ENCODE measurements at regions not wholly inside any gene's neighbourhood (a gene's known extent, or its start where the extent isn't known, plus 50 kb on each side); places are given as distances from the start of the nearest gene placed in this dataset.

GRCh38 chr1:72620453-72620852 lies 338.1 kb upstream of the NEGR1 start:
- no peak overlapping the region for H3K4me3 ChIP-seq (ENCODE audit: low read length)
- no peak overlapping the region for H3K9ac ChIP-seq (ENCODE audit: low read length)
- H3K36me3 ChIP-seq (ENCODE audit: control insufficient read depth, insufficient read depth, low read length), result no peaks in the 10 kb centered on the region
- no peak overlapping the region for H3K27ac ChIP-seq (ENCODE audit: low read depth, low read length)
- H3K27me3 ChIP-seq (ENCODE audit: control insufficient read depth, insufficient read depth, low read length), result no peaks in the 10 kb centered on the region
- no peaks in the 10 kb centered on the region for H3K4me1 ChIP-seq (ENCODE audit: control insufficient read depth, insufficient read depth, low read length)

GRCh38 chr1:72606216-72606810 lies 324.0 kb upstream of the NEGR1 start:
- Histone ChIP-seq H3K9ac (ENCODE audit: low read length) (no peak overlapping the region), H3K36me3 (ENCODE audit: control insufficient read depth, insufficient read depth, low read length) (no peaks in the 10 kb centered on the region), H3K4me1 (ENCODE audit: control insufficient read depth, insufficient read depth, low read length) (no peaks in the 10 kb centered on the region), H3K27me3 (ENCODE audit: control insufficient read depth, insufficient read depth, low read length) (no peaks in the 10 kb centered on the region), H3K27ac (ENCODE audit: low read depth, low read length) (no peak overlapping the region), H3K4me3 (ENCODE audit: low read length) (no peak overlapping the region)

DNA sequence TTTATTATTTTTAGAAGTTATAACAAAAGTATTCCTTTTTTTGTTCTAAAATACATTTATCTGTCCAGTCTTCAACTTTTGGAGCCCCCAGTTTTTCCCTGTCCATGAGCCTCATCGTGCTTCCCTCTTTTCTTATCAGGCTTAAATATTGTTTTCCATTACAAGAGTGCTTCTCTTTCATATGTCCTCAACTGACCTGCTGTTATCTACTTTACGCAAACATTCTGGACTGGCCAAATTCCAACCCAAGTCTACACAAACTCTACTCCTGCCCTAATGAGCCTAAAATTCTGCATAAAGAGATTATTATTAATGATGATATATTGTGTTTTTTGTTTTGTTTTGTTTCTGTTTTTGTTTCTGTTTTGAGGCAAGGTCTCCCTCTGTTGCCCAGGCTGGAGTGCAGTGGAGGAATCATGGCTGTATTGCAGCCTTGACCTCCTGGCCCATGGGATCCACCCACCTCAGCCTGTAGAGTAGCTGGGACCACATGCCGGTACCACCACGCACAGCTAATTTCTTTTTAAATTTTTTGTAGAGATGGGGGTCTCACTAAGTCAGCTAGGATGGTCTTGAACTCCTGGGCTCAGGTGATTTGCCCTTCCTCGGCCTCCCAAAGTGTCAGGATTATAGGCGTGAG lies 318.8 kb upstream of the NEGR1 start:
- H3K27me3 ChIP-seq (ENCODE audit: control insufficient read depth, insufficient read depth, low read length), result no peaks in the 10 kb centered on the region
- no peaks in the 10 kb centered on the region for H3K36me3 ChIP-seq (ENCODE audit: control insufficient read depth, insufficient read depth, low read length)
- H3K4me3 ChIP-seq (ENCODE audit: low read length), result no peak overlapping the region
- H3K4me1 ChIP-seq (ENCODE audit: control insufficient read depth, insufficient read depth, low read length), result no peaks in the 10 kb centered on the region
- H3K9ac ChIP-seq (ENCODE audit: low read length), result no peak overlapping the region
- H3K27ac ChIP-seq (ENCODE audit: low read depth, low read length), result no peak overlapping the region

GRCh38 chr1:72586023-72586685 lies 303.8 kb upstream of the NEGR1 start:
- Histone ChIP-seq H3K4me3 (ENCODE audit: low read length) (no peak overlapping the region), H3K27ac (ENCODE audit: low read depth, low read length) (no peak overlapping the region), H3K27me3 (ENCODE audit: control insufficient read depth, insufficient read depth, low read length) (no peaks in the 10 kb centered on the region), H3K36me3 (ENCODE audit: control insufficient read depth, insufficient read depth, low read length) (no peaks in the 10 kb centered on the region), H3K9ac (ENCODE audit: low read length) (no peak overlapping the region), H3K4me1 (ENCODE audit: control insufficient read depth, insufficient read depth, low read length) (no peaks in the 10 kb centered on the region)

DNA sequence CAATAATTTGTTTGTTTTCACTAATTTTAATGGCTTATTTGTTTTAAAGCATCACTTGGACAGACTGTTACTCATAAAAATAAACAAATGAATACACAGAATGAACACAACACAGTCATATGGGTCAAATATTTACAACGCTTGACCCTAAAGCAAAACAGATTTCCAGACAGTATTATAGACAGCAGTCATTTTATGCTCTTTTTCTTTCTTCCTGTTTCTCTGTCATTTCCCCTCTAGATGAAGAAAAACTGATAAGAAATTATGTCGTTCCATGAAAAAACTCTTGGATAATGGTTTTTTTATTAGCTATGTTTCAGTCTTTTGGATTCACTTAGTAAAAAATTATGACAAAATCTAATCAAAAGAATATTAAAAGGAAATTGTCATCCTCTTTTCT lies 297.3 kb upstream of the NEGR1 start:
- Histone ChIP-seq H3K36me3 (ENCODE audit: control insufficient read depth, insufficient read depth, low read length) (no peaks in the 10 kb centered on the region), H3K27me3 (ENCODE audit: control insufficient read depth, insufficient read depth, low read length) (no peaks in the 10 kb centered on the region), H3K9ac (ENCODE audit: low read length) (no peak overlapping the region), H3K4me3 (ENCODE audit: low read length) (no peak overlapping the region), H3K4me1 (ENCODE audit: control insufficient read depth, insufficient read depth, low read length) (no peaks in the 10 kb centered on the region), H3K27ac (ENCODE audit: low read depth, low read length) (no peak overlapping the region)

DNA sequence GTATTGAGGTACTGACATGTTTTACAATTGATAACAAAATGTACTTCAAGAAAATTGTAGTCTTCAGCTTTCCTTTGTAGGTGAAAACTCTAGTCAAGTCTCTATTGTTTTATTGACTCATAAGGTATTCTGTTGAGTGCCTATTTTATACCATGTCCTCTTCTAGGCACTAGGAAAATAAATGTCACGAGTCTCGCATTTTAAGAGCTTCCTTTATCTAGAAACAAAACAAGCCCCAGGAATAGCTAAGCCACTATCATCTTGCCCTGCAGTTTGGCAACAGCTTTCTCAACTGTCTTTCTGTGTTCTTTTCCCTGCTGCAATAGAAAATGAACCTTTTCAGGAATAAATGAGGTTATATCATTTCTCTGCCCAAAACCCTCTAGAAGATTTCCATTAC lies 288.5 kb upstream of the NEGR1 start:
- H3K27ac ChIP-seq (ENCODE audit: low read depth, low read length), result no peak overlapping the region
- no peaks in the 10 kb centered on the region for H3K27me3 ChIP-seq (ENCODE audit: control insufficient read depth, insufficient read depth, low read length)
- no peak overlapping the region for H3K9ac ChIP-seq (ENCODE audit: low read length)
- no peaks in the 10 kb centered on the region for H3K36me3 ChIP-seq (ENCODE audit: control insufficient read depth, insufficient read depth, low read length)
- no peak overlapping the region for H3K4me3 ChIP-seq (ENCODE audit: low read length)
- H3K4me1 ChIP-seq (ENCODE audit: control insufficient read depth, insufficient read depth, low read length), result peaks cover 7% of the 10 kb centered on the region

- no peaks in the 10 kb centered on the region for H3K27me3 ChIP-seq (ENCODE audit: control insufficient read depth, insufficient read depth, low read length)
- H3K9ac ChIP-seq (ENCODE audit: low read length), result no peak overlapping the region
- no peaks in the 10 kb centered on the region for H3K36me3 ChIP-seq (ENCODE audit: control insufficient read depth, insufficient read depth, low read length)
- peaks cover 7% of the 10 kb centered on the region for H3K4me1 ChIP-seq (ENCODE audit: control insufficient read depth, insufficient read depth, low read length)
- no peak overlapping the region for H3K27ac ChIP-seq (ENCODE audit: low read depth, low read length)
- no peak overlapping the region for H3K4me3 ChIP-seq (ENCODE audit: low read length)
These were observed 285.8 kb upstream of the NEGR1 start for GRCh38 chr1:72568113-72568512.

- Histone ChIP-seq H3K27me3 (ENCODE audit: control insufficient read depth, insufficient read depth, low read length) (no peaks in the 10 kb centered on the region), H3K9ac (ENCODE audit: low read length) (no peak overlapping the region), H3K4me3 (ENCODE audit: low read length) (no peak overlapping the region), H3K36me3 (ENCODE audit: control insufficient read depth, insufficient read depth, low read length) (no peaks in the 10 kb centered on the region), H3K4me1 (ENCODE audit: control insufficient read depth, insufficient read depth, low read length) (peaks cover 7% of the 10 kb centered on the region), H3K27ac (ENCODE audit: low read depth, low read length) (no peak overlapping the region)
These were observed 285.2 kb upstream of the NEGR1 start for GRCh38 chr1:72567521-72567920.

- no peak overlapping the region for H3K27ac ChIP-seq (ENCODE audit: low read depth, low read length)
- H3K36me3 ChIP-seq (ENCODE audit: control insufficient read depth, insufficient read depth, low read length), result no peaks in the 10 kb centered on the region
- no peaks in the 10 kb centered on the region for H3K27me3 ChIP-seq (ENCODE audit: control insufficient read depth, insufficient read depth, low read length)
- no peak overlapping the region for H3K9ac ChIP-seq (ENCODE audit: low read length)
- H3K4me1 ChIP-seq (ENCODE audit: control insufficient read depth, insufficient read depth, low read length), result peaks cover 7% of the 10 kb centered on the region
- H3K4me3 ChIP-seq (ENCODE audit: low read length), result no peak overlapping the region
These were observed 282.4 kb upstream of the NEGR1 start for GRCh38 chr1:72564749-72565148.

DNA sequence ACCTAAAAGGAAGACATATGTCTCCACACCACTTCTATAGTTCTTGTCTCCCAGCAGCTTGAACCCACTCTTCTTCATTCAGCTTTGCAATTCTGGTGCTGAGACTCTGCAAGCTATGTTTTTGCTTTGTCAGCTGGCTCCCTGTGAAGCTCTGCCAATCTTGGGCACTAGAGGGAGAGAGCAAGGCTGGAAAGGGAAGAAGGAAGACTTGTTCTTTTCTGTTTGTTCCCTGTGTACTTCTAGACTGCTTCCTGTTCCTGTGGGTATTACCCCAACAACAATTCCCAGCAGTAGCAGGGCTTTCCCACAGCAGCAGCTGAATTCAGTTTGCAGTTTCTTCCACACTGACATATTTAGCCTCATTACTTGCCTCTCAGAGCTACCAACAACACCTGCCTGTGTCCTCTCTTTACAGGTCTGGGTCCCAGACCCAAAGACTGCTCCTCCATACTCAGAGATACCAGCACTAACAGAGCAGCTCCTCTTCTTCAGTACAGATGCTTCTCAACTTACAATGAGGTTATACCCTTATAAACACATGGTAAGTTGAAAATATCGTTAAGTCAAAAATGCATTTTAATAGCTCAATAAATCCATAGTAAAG lies 275.2 kb upstream of the NEGR1 start:
- no peaks in the 10 kb centered on the region for H3K36me3 ChIP-seq (ENCODE audit: control insufficient read depth, insufficient read depth, low read length)
- H3K9ac ChIP-seq (ENCODE audit: low read length), result no peak overlapping the region
- H3K4me3 ChIP-seq (ENCODE audit: low read length), result no peak overlapping the region
- H3K27me3 ChIP-seq (ENCODE audit: control insufficient read depth, insufficient read depth, low read length), result no peaks in the 10 kb centered on the region
- no peak overlapping the region for H3K27ac ChIP-seq (ENCODE audit: low read depth, low read length)
- no peaks in the 10 kb centered on the region for H3K4me1 ChIP-seq (ENCODE audit: control insufficient read depth, insufficient read depth, low read length)

GRCh38 chr1:72547412-72547811 lies 265.1 kb upstream of the NEGR1 start:
- Histone ChIP-seq H3K4me3 (ENCODE audit: low read length) (no peak overlapping the region), H3K9ac (ENCODE audit: low read length) (no peak overlapping the region), H3K27me3 (ENCODE audit: control insufficient read depth, insufficient read depth, low read length) (no peaks in the 10 kb centered on the region), H3K4me1 (ENCODE audit: control insufficient read depth, insufficient read depth, low read length) (no peaks in the 10 kb centered on the region), H3K36me3 (ENCODE audit: control insufficient read depth, insufficient read depth, low read length) (no peaks in the 10 kb centered on the region), H3K27ac (ENCODE audit: low read depth, low read length) (no peak overlapping the region)

DNA sequence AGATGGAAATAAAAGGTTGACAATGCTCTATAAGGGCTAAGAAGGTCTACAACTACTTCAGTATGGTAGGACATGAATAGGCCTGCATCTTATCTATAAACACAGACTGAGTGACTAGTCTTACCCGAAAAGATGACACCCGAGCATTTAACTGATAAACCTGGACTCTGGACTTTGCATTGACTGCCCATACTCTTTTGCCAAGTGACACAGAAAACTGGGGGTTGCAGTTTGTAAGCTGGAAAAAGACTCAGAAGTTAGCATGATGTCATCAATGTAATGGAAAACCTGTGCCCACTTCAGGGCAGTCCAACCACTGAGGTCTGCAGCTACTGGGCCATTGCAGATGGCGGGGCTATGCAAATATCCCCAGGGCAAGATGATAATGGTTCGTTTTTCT lies 258.3 kb upstream of the NEGR1 start:
- H3K4me1 ChIP-seq (ENCODE audit: control insufficient read depth, insufficient read depth, low read length), result no peaks in the 10 kb centered on the region
- no peaks in the 10 kb centered on the region for H3K27me3 ChIP-seq (ENCODE audit: control insufficient read depth, insufficient read depth, low read length)
- H3K36me3 ChIP-seq (ENCODE audit: control insufficient read depth, insufficient read depth, low read length), result no peaks in the 10 kb centered on the region
- no peak overlapping the region for H3K27ac ChIP-seq (ENCODE audit: low read depth, low read length)
- no peak overlapping the region for H3K4me3 ChIP-seq (ENCODE audit: low read length)
- H3K9ac ChIP-seq (ENCODE audit: low read length), result no peak overlapping the region
